Gastroesophageal sphincter (tissue), 4 donors: ENCODE measurements at regions not wholly inside any gene's neighbourhood (a gene's known extent, or its start where the extent isn't known, plus 50 kb on each side); places are given as distances from the start of the nearest gene placed in this dataset.

Experiments
- ATAC-seq: fragments of 150-250 bp; one replicate; pipeline ENCODE4 v1.9.1; 2016; ENCODE audit warnings: mild to moderate bottlenecking, moderate library complexity
- H3K27ac ChIP-seq, 4 donors: fragments of 200-600 bp; sonication (generic) in 3 of 4; 1 replicate in 3 of 4; 2 replicates in 1 of 4; pipeline ENCODE4 v1.5.1; 2016 to 2019
- H3K27me3 ChIP-seq: fragments of 200-600 bp; sonication (generic); one replicate; pipeline ENCODE4 v1.5.1; 2019
- H3K36me3 ChIP-seq, 2 donors: fragments of 200-600 bp; sonication (generic); one replicate each; pipeline ENCODE4 v1.5.1; 2019; ENCODE audit warnings: control low read depth in 1 of 2
- H3K4me1 ChIP-seq, 3 donors: fragments of 200-600 bp; sonication (generic); 1 replicate in 2 of 3; 2 replicates in 1 of 3; pipeline ENCODE4 v1.5.1; 2016 to 2019; ENCODE audit warnings: control low read depth in 2 of 3
- H3K4me3 ChIP-seq, 2 donors: fragments of 200-600 bp; sonication (generic); one replicate each; pipeline ENCODE4 v1.5.1; 2019; ENCODE audit warnings: mild to moderate bottlenecking in 1 of 2, moderate library complexity in 1 of 2
- H3K9me3 ChIP-seq, 3 donors: fragments of 200-600 bp; sonication (generic); one replicate each; pipeline ENCODE4 v1.5.1; 2017 to 2019; ENCODE audit warnings: control low read depth in 2 of 3
- EP300 ChIP-seq: sonication (generic); formaldehyde crosslinking; IDR thresholded peaks from one replicate; pipeline ENCODE4 v1.6.1; 2017; ENCODE audit warnings: antibody characterized with exemption, mild to moderate bottlenecking
- POLR2A ChIP-seq, 2 donors: fragments of 450-650 bp; IDR thresholded peaks; one replicate each; pipeline ENCODE4 v1.6.1; 2017; ENCODE audit warnings: antibody characterized with exemption in 2 of 2, mild to moderate bottlenecking in 2 of 2, moderate library complexity in 1 of 2
- POLR2AphosphoS5 ChIP-seq: sonication (generic); formaldehyde crosslinking; IDR thresholded peaks from one replicate; pipeline ENCODE4 v1.6.1; 2017; ENCODE audit warnings: antibody characterized with exemption
- WGBS, 2 donors: methylation state at CpG; one replicate each; pipeline ENCODE4 v1.1.5; 2018; ENCODE audit warnings: low coverage in 1 of 2; 5-methylcytosine and 5-hydroxymethylcytosine counted together
- small RNA-seq, 4 donors: library from RNA; depleted of rRNA; stranded (forward); fragments of <200 nt; gene quantifications; one replicate each; pipeline ENCODE3, GENCODE V24; 2016
- TF ChIP-seq, protein P1 (sequence below), 4 experiments: fragments of 200-600 bp in 2 of 4; fragments of 450-650 bp in 2 of 4; sonication (generic) in 1 of 4; IDR thresholded peaks; one replicate each; pipeline ENCODE4 v1.5.1; 2017 to 2019; ENCODE audit warnings: antibody characterized with exemption in 4 of 4, mild to moderate bottlenecking in 2 of 4, moderate library complexity in 2 of 4

DNA sequence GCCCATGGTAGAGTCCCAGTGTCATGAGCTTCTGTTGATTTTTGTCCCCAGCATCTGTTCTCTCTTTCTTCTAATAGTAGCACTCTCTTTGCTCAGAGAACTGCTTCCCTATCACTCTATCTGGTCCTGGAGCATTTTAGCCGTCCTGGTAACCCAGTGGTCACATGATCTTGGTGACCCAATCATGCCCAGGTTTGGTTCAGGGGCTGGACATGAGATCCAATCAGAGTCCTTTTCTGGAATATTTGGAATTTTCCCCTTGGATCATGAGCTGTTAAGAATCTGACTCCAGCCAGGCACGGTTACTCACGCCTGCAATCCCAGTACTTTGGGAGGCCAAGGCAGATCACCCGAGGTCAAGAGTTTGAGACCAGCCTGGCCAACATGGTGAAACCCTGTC lies 197.0 kb downstream of the RAB11FIP4 start:
- Histone ChIP-seq H3K27me3 (no peaks in the 10 kb centered on the region), H3K9me3 (no peaks in the 10 kb centered on the region), H3K4me3 (no peak overlapping the region), H3K4me1 (peaks cover 0 to 16% (median 0%) of the 10 kb centered on the region in 3 donors), H3K36me3 (peaks cover 0 to 28% of the 10 kb centered on the region in 2 donors), H3K27ac (no peak overlapping the region)
- TF ChIP-seq, protein P1, sequence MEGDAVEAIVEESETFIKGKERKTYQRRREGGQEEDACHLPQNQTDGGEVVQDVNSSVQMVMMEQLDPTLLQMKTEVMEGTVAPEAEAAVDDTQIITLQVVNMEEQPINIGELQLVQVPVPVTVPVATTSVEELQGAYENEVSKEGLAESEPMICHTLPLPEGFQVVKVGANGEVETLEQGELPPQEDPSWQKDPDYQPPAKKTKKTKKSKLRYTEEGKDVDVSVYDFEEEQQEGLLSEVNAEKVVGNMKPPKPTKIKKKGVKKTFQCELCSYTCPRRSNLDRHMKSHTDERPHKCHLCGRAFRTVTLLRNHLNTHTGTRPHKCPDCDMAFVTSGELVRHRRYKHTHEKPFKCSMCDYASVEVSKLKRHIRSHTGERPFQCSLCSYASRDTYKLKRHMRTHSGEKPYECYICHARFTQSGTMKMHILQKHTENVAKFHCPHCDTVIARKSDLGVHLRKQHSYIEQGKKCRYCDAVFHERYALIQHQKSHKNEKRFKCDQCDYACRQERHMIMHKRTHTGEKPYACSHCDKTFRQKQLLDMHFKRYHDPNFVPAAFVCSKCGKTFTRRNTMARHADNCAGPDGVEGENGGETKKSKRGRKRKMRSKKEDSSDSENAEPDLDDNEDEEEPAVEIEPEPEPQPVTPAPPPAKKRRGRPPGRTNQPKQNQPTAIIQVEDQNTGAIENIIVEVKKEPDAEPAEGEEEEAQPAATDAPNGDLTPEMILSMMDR (IDR thresholded peaks at IDR 0.05) = no peak
- TF ChIP-seq POLR2A (IDR thresholded peaks at IDR 0.05) = no peak
- no peak for TF ChIP-seq POLR2AphosphoS5
- no peak for TF ChIP-seq EP300
- WGBS, 2 donors = 83% methylated on average over 1 of the region's 4 CpGs; no CpG with 5 or more reads in 1 of the 2 donors
- no peak for ATAC-seq

DNA sequence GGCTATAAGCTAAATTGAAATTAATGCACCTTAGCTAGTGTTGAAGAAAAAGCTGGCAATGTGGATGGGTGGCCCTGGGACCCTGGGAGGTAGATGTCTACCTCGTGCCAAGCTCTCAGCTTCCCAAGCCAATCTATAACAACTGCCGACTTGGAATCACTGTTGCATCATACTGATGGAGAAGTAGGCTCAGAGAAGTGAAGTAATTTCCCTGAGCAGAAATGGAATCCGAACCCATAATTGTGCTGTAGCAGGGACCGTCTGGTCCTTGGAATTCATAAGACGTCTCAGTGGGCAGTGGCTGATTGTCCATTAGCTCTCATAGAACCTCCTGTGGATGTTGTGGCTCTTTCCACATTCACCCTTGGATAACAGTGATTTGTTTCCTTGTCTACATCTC lies 196.6 kb downstream of the RAB11FIP4 start:
- no peak overlapping the region for H3K27ac ChIP-seq
- no peaks in the 10 kb centered on the region for H3K27me3 ChIP-seq
- no peaks in the 10 kb centered on the region for H3K9me3 ChIP-seq
- 82 to 94% methylated on average over 4 to 5 of the region's 5 CpGs for WGBS, 2 donors
- peaks cover 0 to 17% (median 0%) of the 10 kb centered on the region in 3 donors for H3K4me1 ChIP-seq
- no peak for ATAC-seq
- TF ChIP-seq POLR2AphosphoS5 (no peak), POLR2A (IDR thresholded peaks at IDR 0.05) (no peak), EP300 (no peak)
- TF ChIP-seq, protein P1 (IDR thresholded peaks at IDR 0.05) = no peak
- H3K4me3 ChIP-seq = no peak overlapping the region
- H3K36me3 ChIP-seq = peaks cover 0 to 25% of the 10 kb centered on the region in 2 donors

Small RNA genes lying in the stretch of these regions (small RNA-seq; reads per million reads assigned to genes)
- gene AC007923.3 (0 reads per million in 4 donors), gene RNU6-1134P (0 reads per million in 4 donors)
